Parathyroid adenoma (tissue), 2 donors: ENCODE measurements at regions not wholly inside any gene's neighbourhood (a gene's known extent, or its start where the extent isn't known, plus 50 kb on each side); places are given as distances from the start of the nearest gene placed in this dataset.
"Not testable (repeated sequence)": the region's sequence is repeated elsewhere in the genome, so short reads cannot be mapped to it uniquely, and the experiment has no call there.

ENCODE experiments used
- H2AFZ ChIP-seq: fragments of 300-600 bp; sonication (generic); one replicate; pipeline ENCODE4 v1.7.0; 2017; ENCODE audit warnings: antibody characterized with exemption, mild to moderate bottlenecking
- H3K27ac ChIP-seq: fragments of 300-600 bp; sonication (generic); one replicate; pipeline ENCODE4 v1.7.0; 2017
- H3K27me3 ChIP-seq: fragments of 300-600 bp; sonication (generic); one replicate; pipeline ENCODE4 v1.7.0; 2017; ENCODE audit warnings: low read length; ENCODE audit not compliant: control insufficient read depth, insufficient read depth
- H3K36me3 ChIP-seq: fragments of 300-600 bp; sonication (generic); one replicate; pipeline ENCODE4 v1.7.0; 2017; ENCODE audit warnings: low read length; ENCODE audit not compliant: control insufficient read depth, insufficient read depth
- H3K4me1 ChIP-seq: fragments of 300-600 bp; sonication (generic); one replicate; pipeline ENCODE4 v1.7.0; 2017; ENCODE audit warnings: control low read depth
- H3K4me2 ChIP-seq: fragments of 300-600 bp; sonication (generic); one replicate; pipeline ENCODE4 v1.7.0; 2017; ENCODE audit warnings: low read length
- H3K4me3 ChIP-seq: fragments of 300-600 bp; sonication (generic); one replicate; pipeline ENCODE4 v1.7.0; 2017; ENCODE audit warnings: low read depth, low read length
- H3K79me2 ChIP-seq: fragments of 300-600 bp; sonication (generic); one replicate; pipeline ENCODE4 v1.7.0; 2017; ENCODE audit warnings: control low read depth
- H3K9ac ChIP-seq: fragments of 300-600 bp; sonication (generic); one replicate; pipeline ENCODE4 v1.7.0; 2017; ENCODE audit warnings: mild to moderate bottlenecking
- H3K9me3 ChIP-seq: fragments of 300-600 bp; sonication (generic); one replicate; pipeline ENCODE4 v1.7.0; 2017; ENCODE audit warnings: low read length; ENCODE audit not compliant: control insufficient read depth
- CTCF ChIP-seq: fragments of 300-600 bp; sonication (generic); IDR thresholded peaks from one replicate; pipeline ENCODE4 v1.7.0; 2017; ENCODE audit warnings: antibody characterized with exemption, mild to moderate bottlenecking
- donor health status: primary hyperparathyroidism.

DNA sequence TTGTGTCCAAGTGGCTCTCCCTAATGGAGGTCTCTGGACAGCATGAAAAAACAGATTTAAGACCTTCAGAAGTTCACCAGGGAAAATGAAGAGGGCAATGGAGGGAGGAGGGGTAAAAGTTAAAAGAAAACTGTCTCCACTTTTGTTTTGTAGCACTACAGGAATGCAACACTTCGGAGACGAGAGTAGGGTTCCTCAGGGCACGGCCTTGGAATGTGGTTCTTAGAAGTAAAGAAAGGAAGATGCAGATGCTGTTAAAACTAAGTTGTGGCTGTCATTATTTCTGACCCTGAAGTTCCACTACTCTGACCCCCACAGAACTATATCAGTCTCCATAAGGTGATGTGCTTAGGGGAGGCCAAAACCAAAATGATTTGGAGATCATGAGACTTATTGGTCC lies 335.1 kb downstream of the XPNPEP1 start:
- Histone ChIP-seq H3K4me1 (no peaks in the 10 kb centered on the region), H3K27me3 (no peaks in the 10 kb centered on the region)
- no peak for TF ChIP-seq CTCF

DNA sequence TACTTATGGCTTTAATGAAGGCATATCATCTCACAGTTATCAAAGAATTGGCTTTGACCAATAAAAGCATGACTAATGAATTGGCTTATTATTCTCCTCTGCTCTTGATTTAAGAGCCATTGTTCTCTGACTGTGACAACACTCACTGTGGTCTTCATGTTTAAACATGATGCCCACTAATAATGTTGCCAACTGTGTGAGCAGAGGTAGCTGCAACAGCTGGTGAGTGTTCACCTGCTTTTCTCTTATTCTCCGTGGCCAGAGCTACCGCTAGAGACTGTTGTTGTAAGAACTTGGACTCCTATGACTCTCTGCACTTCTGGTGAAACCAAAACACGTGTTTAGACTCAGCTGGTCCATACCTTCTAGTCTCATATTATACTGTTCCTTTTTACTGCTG lies 335.9 kb downstream of the XPNPEP1 start:
- H3K79me2 ChIP-seq = no peaks in the 10 kb centered on the region
- no peak overlapping the region for H2AFZ ChIP-seq
- no peak for TF ChIP-seq CTCF
- H3K36me3 ChIP-seq = no peaks in the 10 kb centered on the region
- H3K4me3 ChIP-seq = no peak overlapping the region
- no peaks in the 10 kb centered on the region for H3K27me3 ChIP-seq
- H3K4me1 ChIP-seq = no peaks in the 10 kb centered on the region
- H3K9me3 ChIP-seq = no peaks in the 10 kb centered on the region
- H3K9ac ChIP-seq = no peak overlapping the region
- no peak overlapping the region for H3K27ac ChIP-seq
- H3K4me2 ChIP-seq = no peak overlapping the region

More for the DNA sequence above, 335.1 kb downstream of the XPNPEP1 start:
- no peaks in the 10 kb centered on the region for H3K36me3 ChIP-seq
- no peak overlapping the region for H3K9ac ChIP-seq
- no peak overlapping the region for H3K27ac ChIP-seq
- no peaks in the 10 kb centered on the region for H3K9me3 ChIP-seq
- no peak overlapping the region for H2AFZ ChIP-seq
- H3K4me3 ChIP-seq = no peak overlapping the region
- no peak overlapping the region for H3K4me2 ChIP-seq
- no peaks in the 10 kb centered on the region for H3K79me2 ChIP-seq

DNA sequence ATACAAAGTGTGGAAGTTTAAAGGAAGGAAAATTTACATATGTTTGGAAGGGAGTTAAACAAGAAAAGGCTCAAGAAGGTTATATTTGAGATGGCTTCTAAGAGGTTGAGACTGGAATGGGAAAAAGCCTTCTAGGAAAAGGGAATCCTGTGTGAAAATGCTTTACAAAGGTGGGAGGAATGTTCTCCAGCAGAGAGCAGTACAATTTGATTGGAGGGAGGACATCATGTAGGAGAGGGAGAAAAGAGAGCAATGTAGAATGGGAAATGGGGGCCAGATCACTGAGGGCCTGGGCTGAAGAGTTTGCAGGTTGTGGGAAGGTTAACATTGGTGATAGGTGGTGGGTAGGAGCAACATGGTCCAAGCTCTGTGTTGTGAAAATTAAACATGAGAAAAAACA lies 366.9 kb downstream of the XPNPEP1 start:
- Histone ChIP-seq H3K4me3 (no peak overlapping the region), H3K79me2 (no peaks in the 10 kb centered on the region), H3K36me3 (no peaks in the 10 kb centered on the region), H3K4me2 (no peak overlapping the region), H2AFZ (no peak overlapping the region), H3K27ac (no peak overlapping the region), H3K4me1 (no peaks in the 10 kb centered on the region), H3K9ac (no peak overlapping the region), H3K27me3 (no peaks in the 10 kb centered on the region), H3K9me3 (no peaks in the 10 kb centered on the region)
- TF ChIP-seq CTCF = no peak

DNA sequence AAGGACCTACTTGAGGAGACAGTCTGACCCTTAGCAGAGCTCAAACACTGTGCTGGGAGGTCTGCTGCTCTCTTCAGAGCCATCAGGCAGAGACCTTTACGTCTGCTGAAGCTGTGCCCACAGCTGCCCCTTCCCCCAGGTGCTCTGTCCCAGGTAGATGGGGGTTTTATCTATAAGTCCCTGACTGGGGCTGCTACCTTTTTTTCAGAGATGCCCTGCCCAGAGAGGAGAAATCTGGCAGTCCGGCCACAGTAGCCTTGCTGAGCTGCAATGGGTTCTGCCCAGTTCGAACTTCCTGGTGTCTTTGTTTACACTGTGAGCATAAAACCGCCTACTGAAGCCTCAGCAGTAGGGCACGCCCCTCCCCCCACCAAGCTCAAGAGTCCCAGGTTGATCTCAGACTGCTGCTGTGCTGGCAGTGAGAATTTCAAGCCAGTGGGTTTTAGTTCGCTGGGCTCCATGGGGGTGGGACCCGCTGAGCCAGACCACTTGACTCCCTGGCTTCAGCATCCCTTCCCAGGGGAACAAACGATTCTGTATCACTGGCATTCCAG lies 381.2 kb downstream of the XPNPEP1 start:
- H3K4me3 ChIP-seq, H3K36me3 ChIP-seq, H2AFZ ChIP-seq, H3K4me2 ChIP-seq, H3K9ac ChIP-seq, H3K79me2 ChIP-seq, H3K4me1 ChIP-seq, H3K27me3 ChIP-seq, H3K9me3 ChIP-seq, H3K27ac ChIP-seq: not testable (repeated sequence)

DNA sequence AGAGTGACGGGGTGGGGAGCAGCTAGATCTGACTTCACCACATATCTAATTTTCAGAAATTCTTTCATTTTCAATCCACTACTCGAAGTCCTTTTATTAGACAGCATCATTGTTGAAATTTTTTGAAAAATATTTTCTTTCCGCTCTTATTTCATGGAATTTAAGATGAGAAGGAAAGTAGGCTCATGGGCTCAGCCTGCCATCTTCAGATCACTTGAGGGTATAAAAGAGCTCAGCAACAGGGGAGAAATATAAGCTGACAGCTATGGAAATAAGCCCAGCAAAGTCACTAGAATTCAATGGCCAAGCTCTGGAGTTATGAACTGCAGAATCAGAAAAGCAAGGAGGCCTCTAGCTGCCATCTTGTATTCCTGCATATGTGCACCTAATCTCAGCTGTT lies 389.1 kb downstream of the XPNPEP1 start:
- no peak overlapping the region for H3K27ac ChIP-seq
- no peak overlapping the region for H3K4me2 ChIP-seq
- no peaks in the 10 kb centered on the region for H3K27me3 ChIP-seq
- TF ChIP-seq CTCF = no peak
- H3K9me3 ChIP-seq = no peaks in the 10 kb centered on the region
- H3K4me3 ChIP-seq = no peak overlapping the region
- no peak overlapping the region for H2AFZ ChIP-seq
- no peaks in the 10 kb centered on the region for H3K79me2 ChIP-seq
- no peaks in the 10 kb centered on the region for H3K36me3 ChIP-seq
- no peaks in the 10 kb centered on the region for H3K4me1 ChIP-seq
- no peak overlapping the region for H3K9ac ChIP-seq
